K562 (cell line): ENCODE measurements at regions not wholly inside any gene's neighbourhood (a gene's known extent, or its start where the extent isn't known, plus 50 kb on each side); places are given as distances from the start of the nearest gene placed in this dataset.

Experiments
- CREM ChIP-seq: IDR thresholded peaks from 2 replicates; pipeline ENCODE4 v1.6.1; 2014; ENCODE audit warnings: antibody characterized with exemption, low read depth
- ETV6 ChIP-seq, 3 experiments: fragments of 150-350 bp in 1 of 3; sonication (generic) in 1 of 3; formaldehyde crosslinking in 1 of 3; IDR thresholded peaks; 2 replicates each; pipeline versions ENCODE4 v1.6.1 to v1.8.0; 2014 to 2022; ENCODE audit warnings: borderline replicate concordance in 2 of 3, low read depth in 2 of 3, antibody characterized with exemption in 1 of 3, low read length in 1 of 3, mild to moderate bottlenecking in 1 of 3, missing genetic modification reagents in 1 of 3
- FOXA3 ChIP-seq, 2 experiments: fragments of 450-650 bp in 1 of 2; sonication (generic) in 1 of 2; formaldehyde crosslinking; IDR thresholded peaks in 1 of 2; conservative IDR thresholded peaks in 1 of 2; 2 replicates each; pipeline versions ENCODE4 v1.4.0 to v1.8.0; 2020 to 2022; ENCODE audit warnings: mild to moderate bottlenecking in 2 of 2, missing genetic modification reagents in 1 of 2
- HLTF ChIP-seq: fragments of 450-650 bp; IDR thresholded peaks from 2 replicates; pipeline ENCODE4 v1.6.1; 2016
- MCM3 ChIP-seq: fragments of 450-650 bp; IDR thresholded peaks from 2 replicates; pipeline ENCODE4 v1.6.1; 2016
- NFYB ChIP-seq: IDR thresholded peaks from 2 replicates; pipeline ENCODE4 v1.6.1; 2011; ENCODE audit warnings: mild to moderate bottlenecking, moderate library complexity; ENCODE audit not compliant: insufficient read length; ENCODE audit errors: extremely low read depth
- SMAD3 ChIP-seq: fragments of 450-650 bp; formaldehyde crosslinking; conservative IDR thresholded peaks from 2 replicates; pipeline ENCODE4 v1.4.0; 2020; ENCODE audit warnings: mild to moderate bottlenecking
- SMARCA5 ChIP-seq: fragments of 450-650 bp; IDR thresholded peaks from 2 replicates; pipeline ENCODE4 v1.6.1; 2016
- ZNF551 ChIP-seq: fragments of 250-450 bp; sonication (Bioruptor Pico); IDR thresholded peaks from 2 replicates; pipeline ENCODE4 v1.5.0; 2021; ENCODE audit warnings: mild to moderate bottlenecking, moderate library complexity
- ZNF655 ChIP-seq: fragments of 250-450 bp; sonication (Bioruptor Pico); IDR thresholded peaks from 2 replicates; pipeline ENCODE4 v1.5.0; 2021
- TF ChIP-seq, protein P1 (sequence below), 2 experiments: fragments of 450-650 bp; formaldehyde crosslinking in 1 of 2; IDR thresholded peaks; 2 replicates each; pipeline versions ENCODE4 v1.4.0 to v1.6.1; 2014 to 2020; ENCODE audit warnings: mild to moderate bottlenecking in 2 of 2, borderline replicate concordance in 1 of 2, low read depth in 1 of 2
- TF ChIP-seq, protein P2 (sequence below): fragments of 450-650 bp; IDR thresholded peaks from 2 replicates; pipeline ENCODE4 v1.6.1; 2016; ENCODE audit warnings: antibody characterized with exemption

DNA sequence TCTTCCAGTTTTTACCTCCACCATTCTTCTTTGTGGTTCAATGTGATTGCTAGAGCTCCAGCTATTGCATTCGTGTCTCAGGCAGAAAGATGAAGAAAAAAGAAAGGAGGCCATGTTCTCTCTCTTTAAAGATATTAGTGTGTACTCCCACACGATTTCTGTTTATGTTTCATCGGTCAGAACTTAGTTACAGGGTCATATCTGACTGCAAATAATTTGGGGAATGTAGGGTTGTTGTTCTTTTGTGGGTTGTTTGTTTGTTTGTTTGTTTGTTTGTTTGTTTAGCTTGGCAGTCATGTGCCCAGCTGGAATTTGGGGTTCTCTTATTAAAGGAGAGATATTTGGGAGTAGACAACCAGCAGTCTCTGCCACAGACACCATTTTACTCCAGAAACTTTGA lies 53.6 kb upstream of the PIK3CG start (continued):
- TF ChIP-seq, protein P1, sequence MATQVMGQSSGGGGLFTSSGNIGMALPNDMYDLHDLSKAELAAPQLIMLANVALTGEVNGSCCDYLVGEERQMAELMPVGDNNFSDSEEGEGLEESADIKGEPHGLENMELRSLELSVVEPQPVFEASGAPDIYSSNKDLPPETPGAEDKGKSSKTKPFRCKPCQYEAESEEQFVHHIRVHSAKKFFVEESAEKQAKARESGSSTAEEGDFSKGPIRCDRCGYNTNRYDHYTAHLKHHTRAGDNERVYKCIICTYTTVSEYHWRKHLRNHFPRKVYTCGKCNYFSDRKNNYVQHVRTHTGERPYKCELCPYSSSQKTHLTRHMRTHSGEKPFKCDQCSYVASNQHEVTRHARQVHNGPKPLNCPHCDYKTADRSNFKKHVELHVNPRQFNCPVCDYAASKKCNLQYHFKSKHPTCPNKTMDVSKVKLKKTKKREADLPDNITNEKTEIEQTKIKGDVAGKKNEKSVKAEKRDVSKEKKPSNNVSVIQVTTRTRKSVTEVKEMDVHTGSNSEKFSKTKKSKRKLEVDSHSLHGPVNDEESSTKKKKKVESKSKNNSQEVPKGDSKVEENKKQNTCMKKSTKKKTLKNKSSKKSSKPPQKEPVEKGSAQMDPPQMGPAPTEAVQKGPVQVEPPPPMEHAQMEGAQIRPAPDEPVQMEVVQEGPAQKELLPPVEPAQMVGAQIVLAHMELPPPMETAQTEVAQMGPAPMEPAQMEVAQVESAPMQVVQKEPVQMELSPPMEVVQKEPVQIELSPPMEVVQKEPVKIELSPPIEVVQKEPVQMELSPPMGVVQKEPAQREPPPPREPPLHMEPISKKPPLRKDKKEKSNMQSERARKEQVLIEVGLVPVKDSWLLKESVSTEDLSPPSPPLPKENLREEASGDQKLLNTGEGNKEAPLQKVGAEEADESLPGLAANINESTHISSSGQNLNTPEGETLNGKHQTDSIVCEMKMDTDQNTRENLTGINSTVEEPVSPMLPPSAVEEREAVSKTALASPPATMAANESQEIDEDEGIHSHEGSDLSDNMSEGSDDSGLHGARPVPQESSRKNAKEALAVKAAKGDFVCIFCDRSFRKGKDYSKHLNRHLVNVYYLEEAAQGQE (IDR thresholded peaks at IDR 0.05; ENCODE audit: borderline replicate concordance): no peak
- TF ChIP-seq, protein P1 (CRISPR knock-in tag; IDR thresholded peaks at IDR 0.05; ENCODE audit: low read depth): no peak
- TF ChIP-seq HLTF: peak; percentile 63; the same call in 1 of the 2 replicates
- TF ChIP-seq FOXA3 (CRISPR knock-in tag; conservative IDR thresholded peaks at IDR 0.05 in 1 of 2, IDR thresholded peaks at IDR 0.05 in 1 of 2): peak in 1 of 2 experiments; percentile 10; a peak in 1 of 4 replicates
- TF ChIP-seq ETV6 (IDR thresholded peaks at IDR 0.05; ENCODE audit: borderline replicate concordance in 1 of 2, low read depth in 2 of 2, low read length in 1 of 2): no peak
- TF ChIP-seq ETV6 (CRISPR knock-in tag; IDR thresholded peaks at IDR 0.05; ENCODE audit: borderline replicate concordance): no peak
- TF ChIP-seq ZNF655 (CRISPR knock-in tag): no peak
- TF ChIP-seq ZNF551 (CRISPR knock-in tag): no peak
- TF ChIP-seq, protein P2, sequence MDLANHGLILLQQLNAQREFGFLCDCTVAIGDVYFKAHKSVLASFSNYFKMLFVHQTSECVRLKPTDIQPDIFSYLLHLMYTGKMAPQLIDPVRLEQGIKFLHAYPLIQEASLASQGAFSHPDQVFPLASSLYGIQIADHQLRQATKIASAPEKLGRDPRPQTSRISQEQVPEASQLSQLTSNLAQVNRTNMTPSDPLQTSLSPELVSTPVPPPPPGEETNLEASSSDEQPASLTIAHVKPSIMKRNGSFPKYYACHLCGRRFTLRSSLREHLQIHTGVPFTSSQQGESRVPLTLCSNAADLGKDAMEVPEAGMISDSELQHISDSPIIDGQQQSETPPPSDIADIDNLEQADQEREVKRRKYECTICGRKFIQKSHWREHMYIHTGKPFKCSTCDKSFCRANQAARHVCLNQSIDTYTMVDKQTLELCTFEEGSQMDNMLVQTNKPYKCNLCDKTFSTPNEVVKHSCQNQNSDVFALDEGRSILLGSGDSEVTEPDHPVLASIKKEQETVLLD: no peak
- TF ChIP-seq SMAD3 (CRISPR knock-in tag): peak; percentile 52; the same call in 1 of the 2 replicates
- no peak for TF ChIP-seq NFYB
- TF ChIP-seq CREM: no peak
- TF ChIP-seq SMARCA5: no peak
- TF ChIP-seq MCM3: no peak
- TF ChIP-seq, all 486 proteins: peak for 12
